Stimulated activated CD8-positive, alpha-beta memory T cell treated with anti-CD3 and anti-CD28 coated beads, Interleukin-12 subunit alpha, Interleukin-12 subunit beta, amount 100 ng/mL, for 24 hours (primary cell): ENCODE measurements at regions not wholly inside any gene's neighbourhood (a gene's known extent, or its start where the extent isn't known, plus 50 kb on each side); places are given as distances from the start of the nearest gene placed in this dataset.
A peak's percentile ranks its signal among the peaks of the same experiment; 100 is the strongest.

Source experiments
- DNase-seq: peaks from one replicate; pipeline ENCODE4 v3.0.0-alpha.2; 2020; ENCODE audit errors: extremely low read depth

GRCh38 chr12:90260136-90260535 is 551.5 kb upstream of the ATP2B1 start:
- DNase-seq: no peak

DNA sequence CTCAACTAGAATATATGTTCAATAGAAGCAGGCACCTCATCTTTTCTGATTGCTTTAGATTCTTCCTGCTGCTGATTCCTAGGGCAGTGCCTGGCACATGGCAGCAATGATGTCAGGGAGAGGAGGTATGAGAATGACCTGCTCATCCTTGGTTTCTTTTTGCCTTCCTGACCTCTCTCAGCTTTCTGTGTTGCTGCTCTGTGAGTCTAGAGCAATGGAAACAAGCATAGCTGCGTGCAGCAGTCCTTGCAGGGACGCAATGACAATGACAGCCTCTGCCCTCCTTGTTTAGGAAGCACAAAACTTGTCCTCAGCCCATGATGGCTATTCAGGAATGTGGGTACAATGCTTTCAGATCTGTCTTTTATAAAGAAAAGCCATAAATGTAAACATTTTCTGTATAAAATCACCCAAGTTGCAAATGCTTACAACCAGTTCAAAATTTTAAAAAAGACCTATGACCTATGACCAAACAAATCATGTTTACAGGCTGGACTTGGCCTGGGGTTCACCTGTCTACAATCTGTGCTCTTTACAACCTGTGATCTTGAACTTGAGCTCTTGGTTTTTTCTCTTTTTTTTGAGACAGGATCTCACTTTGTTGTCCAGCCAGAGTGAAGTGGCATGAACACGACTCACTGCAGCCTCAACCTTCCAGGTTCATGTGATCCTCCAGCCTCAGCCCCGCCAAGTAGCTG is 549.4 kb upstream of the ATP2B1 start:
- DNase-seq: no peak

- no peak for DNase-seq
Measured at GRCh38 chr12:90254796-90255195, 546.2 kb upstream of the ATP2B1 start.

GRCh38 chr12:90253674-90254181 is 545.1 kb upstream of the ATP2B1 start:
- peak; percentile 2 for DNase-seq

DNA sequence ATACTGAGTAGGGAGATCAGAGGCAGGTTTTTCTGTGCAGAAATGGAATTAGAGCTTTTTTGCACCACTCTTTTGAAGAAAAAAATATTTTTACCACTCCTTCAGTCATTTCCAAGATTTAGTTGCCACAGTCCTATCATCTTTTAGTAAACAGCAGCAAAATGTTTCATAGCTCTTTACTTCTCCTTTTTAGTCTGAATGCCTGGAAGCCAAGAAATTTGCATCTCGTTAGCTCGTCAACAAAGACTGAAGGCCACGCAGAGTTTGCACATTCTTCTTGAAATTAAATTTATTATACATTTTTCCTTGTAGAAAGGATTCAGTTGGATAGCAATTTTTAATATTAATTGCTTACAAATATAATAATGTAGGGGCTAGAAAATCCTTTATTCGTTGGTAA is 544.5 kb upstream of the ATP2B1 start:
- DNase-seq: no peak

DNA sequence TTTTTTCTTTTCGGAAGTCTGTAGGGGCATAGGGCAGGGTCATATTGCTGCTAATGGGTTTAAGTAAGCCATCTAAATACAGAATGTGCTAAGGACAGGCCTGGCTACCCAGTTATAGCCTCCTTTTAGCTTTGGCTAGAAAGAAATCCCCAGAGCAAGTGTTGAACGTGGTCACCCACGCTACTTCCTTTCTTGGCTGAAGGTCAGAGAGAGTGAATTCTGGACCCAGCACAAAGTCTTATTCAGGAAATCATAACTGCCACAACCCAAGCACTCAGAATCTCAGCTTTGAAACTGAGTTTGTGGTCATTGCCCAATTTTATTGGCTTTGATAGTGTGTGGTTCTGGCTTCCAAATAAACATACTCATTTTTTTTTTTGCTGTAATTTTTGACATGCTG is 542.1 kb upstream of the ATP2B1 start:
- DNase-seq: no peak

DNA sequence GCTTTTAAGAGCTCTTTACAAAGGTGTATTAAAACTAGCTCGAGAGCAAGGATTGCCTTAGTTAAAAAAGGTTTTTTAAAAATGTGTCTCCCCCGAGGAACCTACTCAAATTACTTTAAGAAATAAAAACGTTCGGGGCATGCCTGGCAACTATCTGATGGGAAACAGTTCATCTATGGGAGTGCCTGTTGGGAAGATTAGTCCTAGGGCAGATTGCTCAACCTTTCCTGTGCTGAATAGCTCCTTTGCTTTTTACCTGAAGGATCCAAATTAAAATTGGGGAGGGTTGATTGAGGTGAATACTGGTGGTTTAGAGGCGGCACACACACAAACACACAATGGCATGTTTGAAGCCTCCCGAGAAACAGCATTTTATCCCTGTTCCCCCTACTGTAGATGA is 541.4 kb upstream of the ATP2B1 start:
- no peak for DNase-seq

GRCh38 chr12:90246688-90247087 is 538.0 kb upstream of the ATP2B1 start:
- DNase-seq: no peak

DNA sequence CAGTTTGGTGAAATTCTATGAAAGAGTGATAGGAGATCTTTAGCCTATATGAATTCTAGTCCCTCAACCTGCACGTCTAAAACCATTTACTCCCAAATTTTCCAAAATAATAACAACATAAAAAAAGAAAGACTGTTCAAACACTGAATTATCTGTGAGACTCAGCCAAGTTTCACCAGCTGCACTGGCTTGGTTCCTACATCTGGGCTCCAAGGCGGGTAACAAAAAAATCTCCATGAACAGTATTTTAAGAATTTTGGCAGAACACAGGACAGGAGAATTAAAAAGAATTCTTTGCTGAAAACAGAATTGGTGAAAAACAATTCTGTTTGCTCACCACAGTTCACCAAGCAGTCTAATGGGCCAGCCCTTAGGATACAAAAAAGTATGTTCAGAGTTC is 536.8 kb upstream of the ATP2B1 start:
- DNase-seq: no peak

- no peak for DNase-seq
Measured at GRCh38 chr12:90244232-90244631, 535.6 kb upstream of the ATP2B1 start.

- no peak for DNase-seq
Measured at GRCh38 chr12:90243211-90243610, 534.6 kb upstream of the ATP2B1 start.

- no peak for DNase-seq
Measured at GRCh38 chr12:90239732-90240260, 531.2 kb upstream of the ATP2B1 start.

- DNase-seq: no peak
Measured at GRCh38 chr12:90238663-90239271, 530.1 kb upstream of the ATP2B1 start.

- no peak for DNase-seq
Measured at GRCh38 chr12:90237841-90238240, 529.2 kb upstream of the ATP2B1 start.

DNA sequence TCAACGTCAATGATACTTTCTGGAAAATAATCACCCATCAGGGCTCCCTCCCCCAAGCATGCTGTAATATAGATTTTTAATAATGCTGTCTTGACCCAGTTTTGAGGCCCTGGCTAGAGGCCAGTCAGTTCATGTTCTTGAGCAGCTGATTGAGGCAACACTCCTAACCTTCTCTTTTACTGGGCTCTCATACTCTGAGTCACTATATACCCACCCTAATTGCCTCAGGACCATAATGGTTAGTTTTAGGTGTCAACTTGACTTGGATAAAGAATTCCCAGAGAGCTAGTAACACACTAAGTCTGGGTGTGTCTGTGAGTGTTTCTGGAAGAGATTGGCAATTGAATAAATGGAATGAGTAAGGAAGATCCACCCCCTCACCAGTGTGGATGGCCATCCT is 527.0 kb upstream of the ATP2B1 start:
- DNase-seq: no peak

DNA sequence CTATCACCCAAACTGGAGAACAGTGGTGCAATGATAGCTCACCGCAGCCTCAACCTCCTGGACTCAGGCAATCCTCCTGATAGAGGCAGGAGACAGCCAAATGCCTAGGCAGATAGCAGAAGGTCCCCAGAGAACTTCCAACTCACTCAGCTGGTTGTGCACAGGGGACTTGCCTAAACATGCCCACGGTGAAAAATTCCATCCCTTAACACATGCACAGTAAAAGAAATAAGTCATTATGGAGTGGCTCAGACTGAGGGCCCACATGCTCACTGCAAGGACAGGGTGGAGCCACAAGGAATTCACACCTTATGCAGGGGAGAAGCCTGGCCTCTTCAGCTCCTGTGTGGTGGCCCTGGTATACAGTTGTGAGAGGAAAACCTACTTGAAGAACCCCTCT is 525.8 kb upstream of the ATP2B1 start:
- no peak for DNase-seq

GRCh38 chr12:90233168-90234100 is 524.8 kb upstream of the ATP2B1 start:
- no peak for DNase-seq

DNA sequence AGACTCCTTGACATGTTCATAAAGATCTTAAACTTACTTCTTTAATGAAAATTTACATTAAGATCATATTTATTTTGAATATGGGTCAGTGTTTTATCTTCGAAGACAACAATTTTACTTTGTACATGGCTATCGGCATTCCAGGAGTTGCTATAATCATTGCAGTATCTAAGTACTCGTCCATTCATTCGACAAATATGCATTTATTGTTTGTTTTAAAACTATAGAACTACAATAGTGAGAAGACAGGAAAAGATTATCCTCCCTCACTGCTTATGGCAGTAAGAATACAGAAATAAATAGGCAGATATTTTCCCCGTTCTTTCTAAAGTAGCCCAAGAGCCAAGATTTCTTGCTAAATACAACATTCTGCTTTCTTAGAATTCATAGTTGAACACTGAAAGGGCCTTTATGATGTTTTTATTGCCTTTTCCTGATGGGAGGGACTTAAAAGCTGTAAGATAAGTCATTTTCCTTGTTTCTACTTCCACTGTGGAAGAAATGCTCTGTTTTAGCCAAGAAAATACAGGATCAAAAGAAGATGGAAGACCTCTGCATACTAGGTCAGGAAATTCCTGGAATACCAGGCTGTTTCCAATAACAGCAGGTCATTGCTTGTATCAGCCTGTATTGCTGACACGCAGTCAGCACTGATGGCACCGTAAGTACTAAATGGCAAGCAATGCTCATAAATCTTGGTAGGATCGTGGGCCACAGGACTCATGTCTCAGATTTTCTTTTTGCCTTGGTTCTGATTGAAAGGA is 521.0 kb upstream of the ATP2B1 start:
- no peak for DNase-seq

DNA sequence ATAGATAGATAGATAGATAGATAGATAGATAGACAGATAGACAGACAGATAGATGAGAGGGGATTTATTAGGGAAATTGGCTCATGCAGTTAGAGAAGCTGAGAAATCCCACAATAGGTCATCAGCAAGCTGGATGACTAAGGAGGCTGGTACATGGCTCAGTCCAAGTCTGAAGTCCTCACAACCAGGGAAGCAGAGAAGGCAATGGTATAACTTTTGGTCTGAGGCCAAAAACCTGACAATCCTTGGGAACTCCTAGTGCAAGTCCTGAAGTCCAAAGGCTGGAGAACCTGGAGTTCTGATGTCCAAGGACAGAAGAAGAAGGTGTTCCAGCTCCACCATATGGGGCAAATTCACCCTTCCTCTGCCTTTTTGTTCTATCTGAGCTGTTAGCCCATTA is 517.6 kb upstream of the ATP2B1 start:
- DNase-seq: no peak

DNA sequence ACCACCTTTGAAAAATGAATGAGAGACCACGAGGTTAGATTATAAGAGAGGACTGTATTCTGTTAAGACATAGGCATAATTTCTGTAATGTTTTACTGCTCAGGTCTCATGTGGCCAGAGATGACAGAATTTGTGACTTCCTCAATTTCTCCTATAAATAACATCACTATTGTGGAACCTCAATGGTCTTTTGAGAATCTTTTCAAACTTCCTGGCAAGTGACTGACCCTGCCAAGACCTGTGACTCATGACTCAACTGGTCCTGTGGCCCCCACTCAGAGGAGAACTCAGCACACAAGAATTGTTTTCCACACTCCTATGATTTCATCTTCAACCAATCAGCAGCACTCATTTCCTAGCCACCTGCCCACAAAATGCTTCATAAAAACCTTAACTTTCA is 508.2 kb upstream of the ATP2B1 start:
- DNase-seq: no peak

DNA sequence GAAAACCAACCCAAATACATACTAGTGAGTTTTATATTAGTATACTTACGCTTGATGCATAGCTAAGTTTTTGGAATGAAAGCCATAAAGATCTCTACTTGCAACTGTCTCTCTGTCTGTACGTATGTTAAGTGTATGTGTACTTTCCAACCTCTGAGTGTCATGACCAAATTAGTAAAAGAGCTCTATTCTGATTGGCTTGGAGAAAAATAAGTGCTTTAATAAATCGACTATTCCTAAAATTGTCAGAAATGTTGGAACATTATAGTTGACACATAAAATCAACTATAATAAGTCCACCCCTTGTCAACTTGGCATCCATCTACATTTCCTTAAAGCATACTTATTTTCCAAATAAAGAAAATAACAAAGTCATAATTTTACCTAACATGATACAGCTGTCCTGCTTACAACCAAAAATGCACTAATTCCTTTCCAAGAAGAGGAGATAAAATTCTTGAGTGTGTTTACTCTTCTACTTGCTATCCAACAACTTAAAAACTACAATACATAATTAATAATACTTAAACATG is 507.4 kb upstream of the ATP2B1 start:
- DNase-seq: no peak
